Endothelial cell of umbilical vein (primary cell): ENCODE measurements at regions not wholly inside any gene's neighbourhood (a gene's known extent, or its start where the extent isn't known, plus 50 kb on each side); places are given as distances from the start of the nearest gene placed in this dataset.

ENCODE experiments used
- EZH2 ChIP-seq: IDR thresholded peaks from 2 replicates; pipeline ENCODE4 v1.6.1; 2012; ENCODE audit warnings: borderline replicate concordance, low read depth, mild to moderate bottlenecking, moderate library complexity, low read length, inconsistent platforms; ENCODE audit not compliant: severe bottlenecking
- POLR2A ChIP-seq: IDR thresholded peaks from 2 replicates; pipeline ENCODE4 v1.6.1; 2012; ENCODE audit warnings: low read depth, mild to moderate bottlenecking, control low read depth, low read length
- TF ChIP-seq, protein P1 (sequence below), 2 donors: IDR thresholded peaks; 1 replicate in 1 of 2; 2 replicates in 1 of 2; pipeline ENCODE4 v1.5.1; 2011; ENCODE audit warnings: low read length in 2 of 2, mild to moderate bottlenecking in 2 of 2, moderate library complexity in 2 of 2, control low read depth in 1 of 2, inconsistent platforms in 1 of 2, low read depth in 1 of 2; ENCODE audit not compliant: insufficient read depth in 1 of 2; ENCODE audit errors: extremely low read depth in 1 of 2

DNA sequence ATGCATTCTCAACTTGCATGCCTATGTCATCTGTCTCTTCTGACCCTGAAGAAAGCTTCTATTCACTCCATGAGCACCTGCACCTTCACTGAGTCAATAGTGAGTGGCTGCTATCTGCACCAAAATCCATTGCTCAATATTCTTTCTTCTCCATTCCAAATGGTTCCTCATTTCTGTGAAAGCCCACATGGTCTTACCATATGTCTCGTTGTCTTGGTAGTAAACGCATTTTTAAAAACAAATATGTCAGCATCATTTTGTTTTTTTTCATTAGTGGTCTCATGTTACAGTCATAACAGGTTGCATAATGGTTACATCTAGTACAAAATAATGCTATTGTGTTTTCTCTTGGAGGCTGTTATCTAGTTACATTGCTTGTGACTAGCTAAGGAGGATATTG lies 106.9 kb upstream of the CPM start:
- TF ChIP-seq, protein P1, sequence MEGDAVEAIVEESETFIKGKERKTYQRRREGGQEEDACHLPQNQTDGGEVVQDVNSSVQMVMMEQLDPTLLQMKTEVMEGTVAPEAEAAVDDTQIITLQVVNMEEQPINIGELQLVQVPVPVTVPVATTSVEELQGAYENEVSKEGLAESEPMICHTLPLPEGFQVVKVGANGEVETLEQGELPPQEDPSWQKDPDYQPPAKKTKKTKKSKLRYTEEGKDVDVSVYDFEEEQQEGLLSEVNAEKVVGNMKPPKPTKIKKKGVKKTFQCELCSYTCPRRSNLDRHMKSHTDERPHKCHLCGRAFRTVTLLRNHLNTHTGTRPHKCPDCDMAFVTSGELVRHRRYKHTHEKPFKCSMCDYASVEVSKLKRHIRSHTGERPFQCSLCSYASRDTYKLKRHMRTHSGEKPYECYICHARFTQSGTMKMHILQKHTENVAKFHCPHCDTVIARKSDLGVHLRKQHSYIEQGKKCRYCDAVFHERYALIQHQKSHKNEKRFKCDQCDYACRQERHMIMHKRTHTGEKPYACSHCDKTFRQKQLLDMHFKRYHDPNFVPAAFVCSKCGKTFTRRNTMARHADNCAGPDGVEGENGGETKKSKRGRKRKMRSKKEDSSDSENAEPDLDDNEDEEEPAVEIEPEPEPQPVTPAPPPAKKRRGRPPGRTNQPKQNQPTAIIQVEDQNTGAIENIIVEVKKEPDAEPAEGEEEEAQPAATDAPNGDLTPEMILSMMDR (IDR thresholded peaks at IDR 0.05; ENCODE audit: extremely low read depth in 1 of 2, insufficient read depth in 1 of 2, low read depth in 1 of 2, low read length in 2 of 2): no peak
- TF ChIP-seq EZH2 (no peak), POLR2A (no peak)
